ENCODE measurements at regions not wholly inside any gene's neighbourhood (a gene's known extent, or its start where the extent isn't known, plus 50 kb on each side); places are given as distances from the start of the nearest gene placed in this dataset.

- no peak for DNase-seq (ENCODE audit: low spot score)
- Histone ChIP-seq H3K9me3 (ENCODE audit: control insufficient read depth in 4 of 4, low read length in 3 of 4) (no peaks in the 10 kb centered on the region), H3K4me1 (ENCODE audit: control insufficient read depth in 4 of 4, insufficient read depth in 4 of 4, low read length in 3 of 4) (no peaks in the 10 kb centered on the region), H3K27me3 (ENCODE audit: control insufficient read depth in 4 of 4, insufficient read depth in 4 of 4, low read length in 3 of 4) (no peaks in the 10 kb centered on the region), H3K27ac (ENCODE audit: low read depth in 1 of 2, low read length in 2 of 2) (no peak overlapping the region), H3K36me3 (ENCODE audit: control insufficient read depth in 4 of 4, insufficient read depth in 3 of 4, low read depth in 1 of 4, low read length in 3 of 4) (no peaks in the 10 kb centered on the region), H3K4me3 (ENCODE audit: low read depth in 1 of 3, low read length in 3 of 3) (no peak overlapping the region), H3K9ac (ENCODE audit: low read depth in 1 of 2, low read length in 2 of 2) (no peak overlapping the region)
- TF ChIP-seq FOXA2 (IDR thresholded peaks at IDR 0.05) (no peak), CTCF (IDR thresholded peaks at IDR 0.05; ENCODE audit: low read depth, low read length, missing input control) (no peak), GABPA (IDR thresholded peaks at IDR 0.05 in 1 of 2, conservative IDR thresholded peaks at IDR 0.05 in 1 of 2) (no peak), HNF4G (IDR thresholded peaks at IDR 0.05) (no peak)
- WGBS: 54% methylated on average over 2 of the region's 2 CpGs
These were observed 678.1 kb upstream of the MANEA start for GRCh38 chr6:94899191-94899590.

GRCh38 chr6:94894300-94894699, 683.0 kb upstream of the MANEA start:
- no peak overlapping the region for H3K9ac ChIP-seq (ENCODE audit: low read depth in 1 of 2, low read length in 2 of 2)
- H3K27me3 ChIP-seq (ENCODE audit: control insufficient read depth in 4 of 4, insufficient read depth in 4 of 4, low read length in 3 of 4): no peaks in the 10 kb centered on the region
- H3K27ac ChIP-seq (ENCODE audit: low read depth in 1 of 2, low read length in 2 of 2): no peak overlapping the region
- DNase-seq (ENCODE audit: low spot score): no peak
- H3K4me3 ChIP-seq (ENCODE audit: low read depth in 1 of 3, low read length in 3 of 3): no peak overlapping the region
- no peaks in the 10 kb centered on the region for H3K9me3 ChIP-seq (ENCODE audit: control insufficient read depth in 4 of 4, low read length in 3 of 4)
- WGBS: 61% methylated on average over 3 of the region's 3 CpGs
- H3K4me1 ChIP-seq (ENCODE audit: control insufficient read depth in 4 of 4, insufficient read depth in 4 of 4, low read length in 3 of 4): no peaks in the 10 kb centered on the region
- TF ChIP-seq FOXA2 (IDR thresholded peaks at IDR 0.05): no peak
- no peak for TF ChIP-seq RXRA (IDR thresholded peaks at IDR 0.05)
- no peak for TF ChIP-seq FOXA1 (IDR thresholded peaks at IDR 0.05)
- no peak for TF ChIP-seq RAD21 (IDR thresholded peaks at IDR 0.05)
- TF ChIP-seq SP1 (IDR thresholded peaks at IDR 0.05): no peak
- no peak for TF ChIP-seq MAX (IDR thresholded peaks at IDR 0.05)
- TF ChIP-seq TAF1 (conservative IDR thresholded peaks at IDR 0.05): no peak
- no peak for TF ChIP-seq JUND (IDR thresholded peaks at IDR 0.05)
- no peak for TF ChIP-seq HNF4A (conservative IDR thresholded peaks at IDR 0.05)
- TF ChIP-seq GABPA (IDR thresholded peaks at IDR 0.05 in 1 of 2, conservative IDR thresholded peaks at IDR 0.05 in 1 of 2): no peak
- no peak for TF ChIP-seq REST (IDR thresholded peaks at IDR 0.05)
- TF ChIP-seq ATF3 (IDR thresholded peaks at IDR 0.05): no peak
- no peaks in the 10 kb centered on the region for H3K36me3 ChIP-seq (ENCODE audit: control insufficient read depth in 4 of 4, insufficient read depth in 3 of 4, low read depth in 1 of 4, low read length in 3 of 4)
